ENCODE measurements at regions not wholly inside any gene's neighbourhood (a gene's known extent, or its start where the extent isn't known, plus 50 kb on each side); places are given as distances from the start of the nearest gene placed in this dataset.
"Not testable (repeated sequence)": the region's sequence is repeated elsewhere in the genome, so short reads cannot be mapped to it uniquely, and the experiment has no call there.

- no peak for DNase-seq (ENCODE audit: extremely low spot score, insufficient read length, low read depth)
- FAIRE-seq = no peak
These were observed 293.4 kb downstream of the DTHD1 start for GRCh38 chr4:36574816-36575215.

DNA sequence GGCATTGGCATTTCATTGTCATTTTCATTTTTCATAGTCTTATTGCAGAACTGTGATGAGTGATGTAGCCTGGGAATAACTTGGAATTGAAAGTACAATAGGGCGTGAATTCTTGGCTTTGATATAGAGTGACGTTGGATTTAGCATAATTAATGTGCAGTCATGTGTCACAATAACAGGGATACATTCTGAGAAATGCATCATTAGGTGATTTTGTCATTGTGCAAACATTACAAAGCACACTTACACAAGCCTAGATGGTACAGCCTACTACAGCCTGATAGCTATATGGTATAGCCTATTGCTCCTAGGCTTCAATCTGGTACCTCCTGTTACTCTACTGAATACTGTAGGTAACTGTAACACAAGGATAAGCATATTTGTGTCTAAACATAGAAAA lies 300.8 kb downstream of the DTHD1 start:
- no peak for FAIRE-seq
- DNase-seq (ENCODE audit: extremely low spot score, insufficient read length, low read depth) = no peak

GRCh38 chr4:36587909-36588472 lies 306.6 kb downstream of the DTHD1 start:
- no peak for DNase-seq (ENCODE audit: extremely low spot score, insufficient read length, low read depth)

DNA sequence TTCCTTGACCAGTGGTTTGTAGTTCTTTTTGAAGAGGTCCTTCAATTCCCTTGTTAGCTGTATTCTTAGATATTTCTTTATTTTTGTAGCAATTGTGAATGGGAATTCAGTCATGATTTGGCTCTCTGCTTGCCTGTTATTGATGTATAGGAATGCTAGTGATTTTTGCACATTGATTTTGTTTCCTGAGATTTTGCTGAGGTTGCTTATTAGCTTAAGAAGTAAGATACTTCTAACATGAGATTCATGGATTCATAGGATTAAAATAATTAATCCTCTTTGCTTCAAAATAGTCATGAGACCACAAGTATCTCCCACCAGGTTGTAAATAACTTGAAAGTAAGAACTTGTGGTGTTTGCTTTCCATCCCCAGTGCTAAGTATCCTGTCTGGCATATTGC lies 308.9 kb downstream of the DTHD1 start:
- DNase-seq (ENCODE audit: extremely low spot score, insufficient read length, low read depth) = no peak
- FAIRE-seq = no peak

More at GRCh38 chr4:36587909-36588472, 306.6 kb downstream of the DTHD1 start:
- no peak for FAIRE-seq

- no peak for FAIRE-seq
- no peak for DNase-seq (ENCODE audit: extremely low spot score, insufficient read length, low read depth)
These were observed 320.6 kb downstream of the DTHD1 start for GRCh38 chr4:36601864-36602495.

DNA sequence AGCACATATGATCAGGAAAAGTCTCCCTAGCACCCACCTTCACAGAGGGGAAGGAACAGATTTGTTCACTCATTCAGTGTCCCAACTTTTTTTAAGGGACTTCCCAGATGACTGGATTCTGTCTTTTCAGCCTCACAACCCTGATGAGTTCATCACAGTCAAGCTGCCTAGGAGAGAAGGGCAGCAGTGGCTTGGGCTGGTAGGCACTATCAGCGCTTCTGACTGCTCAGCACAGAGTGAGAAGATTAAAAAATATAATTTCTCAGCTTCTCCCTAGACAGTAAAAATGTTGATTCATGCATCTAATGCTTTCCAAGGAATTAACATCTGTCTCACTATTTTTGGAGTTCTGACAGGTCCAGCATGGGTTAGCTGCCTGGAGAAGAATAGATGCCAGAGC lies 328.2 kb downstream of the DTHD1 start:
- FAIRE-seq (no peak), DNase-seq (ENCODE audit: extremely low spot score, insufficient read length, low read depth) (no peak)

DNA sequence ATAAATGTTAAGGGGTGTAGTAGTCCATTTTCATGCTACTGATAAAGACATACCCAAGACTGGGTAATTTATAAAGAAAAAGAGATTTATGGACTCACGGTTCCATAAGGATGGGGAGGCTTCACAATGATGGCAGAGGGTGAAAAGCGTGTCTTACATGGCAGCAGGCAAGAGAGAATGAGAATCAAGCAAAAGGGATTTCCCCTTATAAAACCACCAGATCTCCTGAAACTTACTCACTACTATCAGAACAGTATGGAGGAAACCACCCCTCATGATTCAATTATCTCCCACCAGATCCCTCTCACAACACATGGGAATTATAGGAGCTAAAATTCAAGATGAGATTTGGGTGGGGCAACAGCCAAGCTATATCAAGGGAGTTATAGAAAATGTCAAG lies 329.2 kb downstream of the DTHD1 start:
- FAIRE-seq = no peak
- DNase-seq (ENCODE audit: extremely low spot score, insufficient read length, low read depth) = no peak

GRCh38 chr4:36613142-36613541 lies 331.7 kb downstream of the DTHD1 start:
- not testable (repeated sequence) for DNase-seq (ENCODE audit: extremely low spot score, insufficient read length, low read depth); FAIRE-seq

DNA sequence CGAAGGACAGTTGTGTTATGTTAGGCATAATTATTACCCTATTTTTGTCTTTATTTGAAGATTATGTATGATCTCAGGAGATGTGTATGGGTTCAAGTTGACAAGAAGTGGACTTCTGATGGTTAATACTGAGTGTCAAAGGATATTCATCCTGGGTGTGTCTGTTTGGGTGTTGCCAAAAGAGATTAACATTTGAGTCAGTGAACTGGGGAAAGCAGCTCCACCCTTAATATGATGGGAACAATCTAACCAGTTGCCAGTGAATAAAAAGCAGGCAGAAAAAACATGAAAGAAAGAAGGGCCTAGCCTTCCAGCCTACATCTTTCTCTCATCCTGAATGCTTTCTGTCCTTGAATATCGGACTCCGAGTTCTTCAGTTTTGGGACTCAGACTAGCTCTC lies 332.6 kb downstream of the DTHD1 start:
- DNase-seq (ENCODE audit: extremely low spot score, insufficient read length, low read depth) (no peak), FAIRE-seq (no peak)

- DNase-seq (ENCODE audit: extremely low spot score, insufficient read length, low read depth) = no peak
- no peak for FAIRE-seq
These were observed 336.7 kb downstream of the DTHD1 start for GRCh38 chr4:36618102-36618501.

DNA sequence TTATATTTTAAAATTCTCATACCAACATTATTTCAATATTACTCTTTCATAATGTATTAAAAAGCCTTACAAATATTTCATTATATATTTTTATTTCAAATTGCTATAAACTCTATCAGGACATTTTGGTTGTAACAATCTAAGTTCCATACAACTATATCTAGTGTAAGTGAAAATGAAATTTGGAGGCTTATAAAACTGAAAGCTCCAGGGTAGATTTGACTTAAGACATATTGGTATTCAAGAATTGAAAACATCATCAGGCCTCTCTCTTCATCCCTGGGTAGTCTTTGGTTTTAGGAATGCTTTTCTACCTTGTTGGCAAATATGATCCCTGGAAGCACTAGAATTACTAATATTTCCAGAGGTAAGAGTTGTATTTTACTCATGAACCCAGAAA lies 342.6 kb downstream of the DTHD1 start:
- DNase-seq (ENCODE audit: extremely low spot score, insufficient read length, low read depth) (no peak), FAIRE-seq (no peak)

DNA sequence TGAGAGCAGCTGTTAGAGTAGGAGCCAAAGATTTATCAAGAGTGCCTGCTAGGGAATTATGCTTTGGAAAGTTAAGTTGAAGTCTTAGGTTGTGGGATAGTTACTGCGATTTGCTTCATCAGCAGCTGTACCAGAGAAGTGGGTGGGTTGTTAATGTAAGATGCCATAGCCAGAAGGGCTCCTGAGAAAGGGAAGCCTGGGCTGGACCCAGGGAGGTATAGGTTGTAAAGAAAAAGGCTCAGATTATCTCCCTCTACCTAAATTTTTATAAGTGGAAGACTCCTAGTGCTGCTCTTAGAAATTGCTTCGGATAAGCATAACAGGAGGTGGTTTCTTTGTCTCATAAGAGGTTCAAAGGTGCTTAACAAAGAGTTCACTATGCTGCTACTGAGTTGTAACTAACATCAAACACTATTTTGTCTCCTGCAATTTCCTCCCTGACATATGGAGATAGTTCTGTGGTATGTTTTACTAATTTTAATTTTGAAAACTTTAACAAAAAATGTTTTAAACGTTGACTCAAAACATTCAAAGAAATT lies 356.9 kb downstream of the DTHD1 start:
- no peak for DNase-seq (ENCODE audit: extremely low spot score, insufficient read length, low read depth)
- FAIRE-seq = no peak

DNA sequence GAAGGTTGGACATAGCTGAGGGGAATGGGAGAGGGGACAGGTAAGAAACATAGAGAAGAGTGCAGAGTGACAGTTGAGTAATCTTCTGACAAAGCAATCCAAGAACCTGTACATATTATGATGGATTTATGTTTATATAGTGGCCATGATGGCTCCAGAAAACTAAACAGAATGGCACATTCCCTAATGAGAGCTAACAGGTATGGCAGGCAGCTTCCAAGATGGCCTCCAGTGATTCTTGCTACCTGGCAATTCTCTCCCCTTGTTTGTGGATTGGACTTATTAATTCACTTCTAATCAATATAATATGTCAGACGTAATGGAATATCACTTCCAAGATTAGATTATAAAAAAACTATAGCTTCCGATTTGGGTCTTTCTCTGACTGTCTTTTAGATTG lies 359.5 kb downstream of the DTHD1 start:
- no peak for FAIRE-seq

GRCh38 chr4:36651253-36651652 lies 369.8 kb downstream of the DTHD1 start:
- DNase-seq (ENCODE audit: extremely low spot score, insufficient read length, low read depth) (peak; percentile 44), FAIRE-seq (peak; percentile 90)

More for the DNA sequence above, 359.5 kb downstream of the DTHD1 start:
- DNase-seq (ENCODE audit: extremely low spot score, insufficient read length, low read depth) = no peak

GRCh38 chr4:36652857-36653256 lies 371.4 kb downstream of the DTHD1 start:
- FAIRE-seq (no peak), DNase-seq (ENCODE audit: extremely low spot score, insufficient read length, low read depth) (no peak)

- peak; percentile 35 for FAIRE-seq
- DNase-seq (ENCODE audit: extremely low spot score, insufficient read length, low read depth) = no peak
These were observed 384.6 kb downstream of the DTHD1 start for GRCh38 chr4:36665985-36666527.

DNA sequence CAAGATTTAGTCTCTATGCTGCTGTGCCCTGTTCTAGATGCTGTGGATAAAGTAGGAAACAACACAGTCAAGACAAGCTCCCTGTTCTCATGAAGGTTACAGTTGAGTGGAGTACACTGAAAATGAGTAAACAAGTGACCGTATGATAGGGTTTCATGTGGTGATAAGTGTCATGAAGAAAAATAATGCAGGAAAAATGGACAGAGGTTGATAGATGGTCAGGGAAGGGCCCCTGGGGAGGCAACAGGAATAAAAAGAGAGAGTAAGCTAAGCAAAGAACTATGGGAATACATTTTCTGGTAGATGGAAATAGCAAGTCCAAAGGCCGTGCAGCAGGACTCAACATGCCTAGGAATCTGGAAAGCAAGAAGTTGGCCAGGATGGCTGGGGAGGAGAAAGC lies 394.0 kb downstream of the DTHD1 start:
- DNase-seq (ENCODE audit: extremely low spot score, insufficient read length, low read depth) = no peak
- no peak for FAIRE-seq

- DNase-seq (ENCODE audit: extremely low spot score, insufficient read length, low read depth) = no peak
- no peak for FAIRE-seq
These were observed 395.0 kb downstream of the DTHD1 start for GRCh38 chr4:36676139-36677050.

DNA sequence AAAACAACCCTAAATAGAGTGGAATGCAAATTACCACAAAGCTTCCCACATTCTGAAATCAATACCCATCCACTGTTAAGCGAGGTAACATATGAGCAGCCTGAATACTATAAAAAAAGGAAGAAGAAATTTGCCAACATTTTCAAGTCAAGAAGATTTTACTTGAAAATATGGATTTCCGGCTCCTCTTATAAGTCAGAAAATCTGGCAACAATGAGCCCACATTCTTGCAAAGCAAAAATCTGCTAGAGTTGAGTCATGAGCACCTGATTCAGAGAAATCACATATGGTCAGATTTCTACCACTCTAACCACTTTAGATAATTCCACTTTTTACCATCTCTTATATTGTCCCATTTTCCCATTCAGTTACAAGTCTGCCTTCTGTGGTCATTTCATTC lies 395.7 kb downstream of the DTHD1 start:
- FAIRE-seq (no peak), DNase-seq (ENCODE audit: extremely low spot score, insufficient read length, low read depth) (no peak)

DNA sequence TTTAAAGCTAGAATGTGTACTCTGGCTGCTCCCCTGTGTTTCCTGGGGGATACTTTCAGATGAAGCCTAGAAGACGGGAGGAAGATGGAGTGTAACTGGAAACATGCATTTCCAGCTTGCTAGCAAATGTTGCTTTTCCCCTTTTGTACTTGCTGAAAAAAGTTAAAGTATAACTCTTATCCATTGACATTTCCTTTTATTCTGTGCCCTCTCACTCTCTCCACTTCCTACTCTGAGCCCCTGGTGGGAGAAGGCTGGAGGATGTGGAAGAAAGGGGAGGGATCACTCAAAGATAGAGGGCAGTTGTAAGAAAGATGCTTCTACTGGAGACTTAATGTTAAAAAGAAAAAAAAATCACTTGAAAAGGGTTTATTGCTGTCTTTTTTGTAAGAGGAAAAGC lies 396.5 kb downstream of the DTHD1 start:
- no peak for FAIRE-seq

GRCh38 chr4:36687681-36688080 lies 406.3 kb downstream of the DTHD1 start:
- FAIRE-seq = no peak

More for the DNA sequence above, 396.5 kb downstream of the DTHD1 start:
- DNase-seq (ENCODE audit: extremely low spot score, insufficient read length, low read depth) = no peak

More at GRCh38 chr4:36687681-36688080, 406.3 kb downstream of the DTHD1 start:
- no peak for DNase-seq (ENCODE audit: extremely low spot score, insufficient read length, low read depth)

All from GM18507 (cell line).